ENCODE measurements at regions not wholly inside any gene's neighbourhood (a gene's known extent, or its start where the extent isn't known, plus 50 kb on each side); places are given as distances from the start of the nearest gene placed in this dataset.

DNA sequence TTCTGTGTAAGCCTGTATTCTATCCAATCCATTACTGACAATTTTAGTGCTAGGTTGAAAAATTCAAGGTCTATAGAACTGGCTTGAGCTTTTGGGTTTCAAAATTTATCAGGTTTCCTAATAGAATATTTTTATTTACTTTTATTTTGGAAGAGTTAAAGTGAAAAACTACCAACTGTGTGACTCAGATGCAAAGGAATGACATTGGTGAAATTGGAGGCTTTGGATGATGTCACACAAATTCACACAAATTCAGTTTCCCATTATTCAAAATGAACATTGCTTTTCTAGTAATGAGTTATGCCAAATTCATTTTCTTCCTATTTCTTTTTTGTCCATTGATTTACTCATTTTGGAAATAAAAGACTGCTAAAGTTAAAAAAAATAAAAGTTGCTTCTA is 186.9 kb downstream of the ALX1 start:
- TF ChIP-seq EZH2 (IDR thresholded peaks at IDR 0.05; ENCODE audit: insufficient read depth, poor library complexity, severe bottlenecking) (no peak), EZH2phosphoT487 (IDR thresholded peaks at IDR 0.05; ENCODE audit: insufficient read depth, low read depth) (no peak)

Data from GM23248 (cell line).